ENCODE measurements at regions not wholly inside any gene's neighbourhood (a gene's known extent, or its start where the extent isn't known, plus 50 kb on each side); places are given as distances from the start of the nearest gene placed in this dataset.

- no peak for DNase-seq (ENCODE audit: insufficient read length, low spot score, missing footprints)
- H3K4me1 ChIP-seq (ENCODE audit: insufficient read depth, low read length) = no peaks in the 10 kb centered on the region
- H4K20me1 ChIP-seq (ENCODE audit: insufficient read depth, low read length) = no peaks in the 10 kb centered on the region
- no peak overlapping the region for H3K27ac ChIP-seq (ENCODE audit: low read depth, low read length)
- H3K9me3 ChIP-seq (ENCODE audit: low read depth, low read length) = no peaks in the 10 kb centered on the region
- H3K4me3 ChIP-seq (ENCODE audit: insufficient read depth, low read length) = no peak overlapping the region
- no peak overlapping the region for H3K4me2 ChIP-seq (ENCODE audit: insufficient read depth, low read length)
- TF ChIP-seq CTCF (IDR thresholded peaks at IDR 0.05; ENCODE audit: extremely low read depth, low read depth, low read length) = no peak
- no peaks in the 10 kb centered on the region for H3K79me2 ChIP-seq (ENCODE audit: insufficient read depth, low read length)
- H3K27me3 ChIP-seq (ENCODE audit: insufficient read depth, low read length) = peaks cover 20% of the 10 kb centered on the region
- no peak overlapping the region for H2AFZ ChIP-seq (ENCODE audit: low read length)
- no peaks in the 10 kb centered on the region for H3K36me3 ChIP-seq (ENCODE audit: insufficient read depth, low read length)
These were observed 159.8 kb downstream of the RPS12 start for GRCh38 chr6:132974122-132974521.

- Histone ChIP-seq H3K27me3 (ENCODE audit: insufficient read depth, low read length) (peaks cover 22% of the 10 kb centered on the region), H3K4me1 (ENCODE audit: insufficient read depth, low read length) (no peaks in the 10 kb centered on the region), H3K79me2 (ENCODE audit: insufficient read depth, low read length) (no peaks in the 10 kb centered on the region), H4K20me1 (ENCODE audit: insufficient read depth, low read length) (no peaks in the 10 kb centered on the region), H3K27ac (ENCODE audit: low read depth, low read length) (no peak overlapping the region), H3K36me3 (ENCODE audit: insufficient read depth, low read length) (no peaks in the 10 kb centered on the region), H3K9me3 (ENCODE audit: low read depth, low read length) (no peaks in the 10 kb centered on the region), H2AFZ (ENCODE audit: low read length) (no peak overlapping the region), H3K4me3 (ENCODE audit: insufficient read depth, low read length) (no peak overlapping the region), H3K4me2 (ENCODE audit: insufficient read depth, low read length) (no peak overlapping the region)
- no peak for DNase-seq (ENCODE audit: insufficient read length, low spot score, missing footprints)
- TF ChIP-seq CTCF (IDR thresholded peaks at IDR 0.05; ENCODE audit: extremely low read depth, low read depth, low read length) = no peak
These were observed 163.0 kb downstream of the RPS12 start for GRCh38 chr6:132977413-132977812.

- H2AFZ ChIP-seq (ENCODE audit: low read length) = no peak overlapping the region
- no peaks in the 10 kb centered on the region for H4K20me1 ChIP-seq (ENCODE audit: insufficient read depth, low read length)
- no peak overlapping the region for H3K4me2 ChIP-seq (ENCODE audit: insufficient read depth, low read length)
- no peaks in the 10 kb centered on the region for H3K9me3 ChIP-seq (ENCODE audit: low read depth, low read length)
- TF ChIP-seq CTCF (IDR thresholded peaks at IDR 0.05; ENCODE audit: extremely low read depth, low read depth, low read length) = no peak
- H3K27me3 ChIP-seq (ENCODE audit: insufficient read depth, low read length) = peaks cover 16% of the 10 kb centered on the region
- no peak for DNase-seq (ENCODE audit: insufficient read length, low spot score, missing footprints)
- H3K36me3 ChIP-seq (ENCODE audit: insufficient read depth, low read length) = no peaks in the 10 kb centered on the region
- no peaks in the 10 kb centered on the region for H3K4me1 ChIP-seq (ENCODE audit: insufficient read depth, low read length)
- no peak overlapping the region for H3K4me3 ChIP-seq (ENCODE audit: insufficient read depth, low read length)
- no peak overlapping the region for H3K27ac ChIP-seq (ENCODE audit: low read depth, low read length)
- no peaks in the 10 kb centered on the region for H3K79me2 ChIP-seq (ENCODE audit: insufficient read depth, low read length)
These were observed 164.3 kb downstream of the RPS12 start for GRCh38 chr6:132978685-132979084.

- no peaks in the 10 kb centered on the region for H3K9me3 ChIP-seq (ENCODE audit: low read depth, low read length)
- no peaks in the 10 kb centered on the region for H3K79me2 ChIP-seq (ENCODE audit: insufficient read depth, low read length)
- no peak overlapping the region for H3K4me3 ChIP-seq (ENCODE audit: insufficient read depth, low read length)
- TF ChIP-seq CTCF (IDR thresholded peaks at IDR 0.05; ENCODE audit: extremely low read depth, low read depth, low read length) = no peak
- no peaks in the 10 kb centered on the region for H3K4me1 ChIP-seq (ENCODE audit: insufficient read depth, low read length)
- H4K20me1 ChIP-seq (ENCODE audit: insufficient read depth, low read length) = no peaks in the 10 kb centered on the region
- H2AFZ ChIP-seq (ENCODE audit: low read length) = no peak overlapping the region
- no peak overlapping the region for H3K27ac ChIP-seq (ENCODE audit: low read depth, low read length)
- no peak for DNase-seq (ENCODE audit: insufficient read length, low spot score, missing footprints)
- H3K36me3 ChIP-seq (ENCODE audit: insufficient read depth, low read length) = no peaks in the 10 kb centered on the region
- H3K4me2 ChIP-seq (ENCODE audit: insufficient read depth, low read length) = no peak overlapping the region
- H3K27me3 ChIP-seq (ENCODE audit: insufficient read depth, low read length) = no peaks in the 10 kb centered on the region
These were observed 179.4 kb downstream of the RPS12 start for GRCh38 chr6:132993738-132994137.

Data from osteoblast (primary cell).